ENCODE measurements at regions not wholly inside any gene's neighbourhood (a gene's known extent, or its start where the extent isn't known, plus 50 kb on each side); places are given as distances from the start of the nearest gene placed in this dataset.

DNA sequence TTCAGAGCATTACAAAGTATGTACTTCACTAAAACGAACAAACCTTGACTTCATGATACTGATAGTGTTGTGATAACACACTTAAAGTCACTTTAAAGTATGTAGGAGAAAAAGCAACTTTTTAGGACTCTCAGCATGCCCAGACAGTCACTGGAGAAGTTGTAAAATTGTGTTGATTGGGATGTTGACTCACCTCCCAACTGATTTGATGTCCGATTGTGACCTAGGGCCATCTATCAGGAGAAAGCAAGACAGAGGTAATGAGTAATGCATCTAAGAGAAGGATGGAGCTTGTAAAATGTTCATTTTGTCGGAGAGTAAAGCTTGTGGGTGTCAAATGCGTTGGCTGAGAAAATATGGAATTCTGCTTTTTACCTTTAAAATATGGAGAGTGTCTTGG is 135.4 kb upstream of the SEMA3D start:
- no peak overlapping the region for H3K9ac ChIP-seq
- no peaks in the 10 kb centered on the region for H3K4me1 ChIP-seq (ENCODE audit: low read depth, poor library complexity, severe bottlenecking)
- no peaks in the 10 kb centered on the region for H3K27me3 ChIP-seq (ENCODE audit: insufficient read depth, low read depth)
- no peak overlapping the region for H3K4me2 ChIP-seq
- H3K27ac ChIP-seq: no peak overlapping the region
- H3K36me3 ChIP-seq (ENCODE audit: insufficient read depth): no peaks in the 10 kb centered on the region
- H3K4me3 ChIP-seq (IDR thresholded peaks at IDR 0.05; ENCODE audit: insufficient read depth, low read depth, low read length): no peak overlapping the region
- TF ChIP-seq, protein P1, sequence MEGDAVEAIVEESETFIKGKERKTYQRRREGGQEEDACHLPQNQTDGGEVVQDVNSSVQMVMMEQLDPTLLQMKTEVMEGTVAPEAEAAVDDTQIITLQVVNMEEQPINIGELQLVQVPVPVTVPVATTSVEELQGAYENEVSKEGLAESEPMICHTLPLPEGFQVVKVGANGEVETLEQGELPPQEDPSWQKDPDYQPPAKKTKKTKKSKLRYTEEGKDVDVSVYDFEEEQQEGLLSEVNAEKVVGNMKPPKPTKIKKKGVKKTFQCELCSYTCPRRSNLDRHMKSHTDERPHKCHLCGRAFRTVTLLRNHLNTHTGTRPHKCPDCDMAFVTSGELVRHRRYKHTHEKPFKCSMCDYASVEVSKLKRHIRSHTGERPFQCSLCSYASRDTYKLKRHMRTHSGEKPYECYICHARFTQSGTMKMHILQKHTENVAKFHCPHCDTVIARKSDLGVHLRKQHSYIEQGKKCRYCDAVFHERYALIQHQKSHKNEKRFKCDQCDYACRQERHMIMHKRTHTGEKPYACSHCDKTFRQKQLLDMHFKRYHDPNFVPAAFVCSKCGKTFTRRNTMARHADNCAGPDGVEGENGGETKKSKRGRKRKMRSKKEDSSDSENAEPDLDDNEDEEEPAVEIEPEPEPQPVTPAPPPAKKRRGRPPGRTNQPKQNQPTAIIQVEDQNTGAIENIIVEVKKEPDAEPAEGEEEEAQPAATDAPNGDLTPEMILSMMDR (conservative IDR thresholded peaks at IDR 0.05; ENCODE audit: low read depth, low read length): no peak
- no peak overlapping the region for H2AFZ ChIP-seq (ENCODE audit: low read depth)
- no peaks in the 10 kb centered on the region for H4K20me1 ChIP-seq (ENCODE audit: insufficient read depth)
- H3K79me2 ChIP-seq (ENCODE audit: insufficient read depth, low read depth): no peaks in the 10 kb centered on the region

DNA sequence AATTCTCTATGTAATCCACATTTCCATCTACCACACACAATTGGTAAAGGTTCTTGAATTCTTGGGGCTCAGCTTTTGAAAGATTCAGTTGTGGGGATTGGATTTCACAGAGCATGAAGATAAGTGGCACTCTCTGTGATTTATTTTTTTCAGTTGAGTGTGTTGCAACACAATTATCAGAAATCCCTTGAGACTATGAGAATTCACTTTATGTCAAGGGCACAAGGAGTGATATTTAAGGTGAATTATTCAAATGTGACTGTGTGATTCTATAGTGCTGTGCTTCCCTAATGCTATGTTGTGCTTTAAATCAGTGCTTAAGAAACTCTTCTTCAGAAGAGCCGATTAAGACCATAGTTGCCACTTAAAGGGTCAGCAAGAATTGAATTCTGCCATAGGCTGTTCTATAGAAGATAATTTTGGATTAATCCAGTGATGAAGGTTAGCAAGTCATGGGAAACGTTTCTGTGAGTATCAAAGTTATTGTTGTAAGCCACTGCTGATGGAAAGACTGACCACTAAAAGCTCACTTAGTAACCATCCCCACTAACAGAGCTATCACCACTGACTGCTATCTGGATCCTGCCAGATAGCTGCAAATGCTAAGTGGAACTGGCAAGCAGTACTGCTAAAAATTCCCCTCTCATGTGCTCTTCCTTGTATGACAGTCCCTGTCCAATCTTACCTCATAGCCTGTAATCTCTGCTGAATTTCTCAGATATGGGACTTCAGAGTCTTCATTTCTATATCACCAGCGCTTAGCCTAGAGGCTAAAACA is 134.0 kb upstream of the SEMA3D start:
- Histone ChIP-seq H3K4me3 (IDR thresholded peaks at IDR 0.05; ENCODE audit: insufficient read depth, low read depth, low read length) (no peak overlapping the region), H3K79me2 (ENCODE audit: insufficient read depth, low read depth) (no peaks in the 10 kb centered on the region), H3K36me3 (ENCODE audit: insufficient read depth) (no peaks in the 10 kb centered on the region), H2AFZ (ENCODE audit: low read depth) (no peak overlapping the region), H3K27me3 (ENCODE audit: insufficient read depth, low read depth) (no peaks in the 10 kb centered on the region), H3K4me1 (ENCODE audit: low read depth, poor library complexity, severe bottlenecking) (no peaks in the 10 kb centered on the region), H4K20me1 (ENCODE audit: insufficient read depth) (no peaks in the 10 kb centered on the region), H3K9ac (no peak overlapping the region), H3K4me2 (no peak overlapping the region), H3K27ac (no peak overlapping the region)
- TF ChIP-seq, protein P1 (conservative IDR thresholded peaks at IDR 0.05; ENCODE audit: low read depth, low read length): no peak

DNA sequence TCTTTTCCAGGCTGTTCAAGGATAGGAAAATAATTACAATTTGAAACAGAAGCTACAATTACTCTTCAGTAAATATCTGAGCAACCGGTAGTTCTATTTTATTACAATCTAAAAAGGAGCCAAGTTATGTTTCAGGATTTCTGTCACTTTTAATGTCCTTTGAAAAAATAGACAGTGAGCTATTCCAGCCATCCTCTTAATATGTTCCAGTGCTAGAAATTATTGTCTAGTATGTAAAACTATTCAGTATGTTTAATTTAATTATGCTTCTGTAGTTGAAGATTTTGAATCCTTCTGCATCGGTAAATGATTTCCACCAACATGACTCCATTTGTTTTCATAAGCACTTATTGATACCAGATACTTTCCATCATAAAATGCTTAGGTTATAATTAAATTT is 129.6 kb upstream of the SEMA3D start:
- no peak overlapping the region for H3K4me3 ChIP-seq (IDR thresholded peaks at IDR 0.05; ENCODE audit: insufficient read depth, low read depth, low read length)
- H3K4me1 ChIP-seq (ENCODE audit: low read depth, poor library complexity, severe bottlenecking): no peaks in the 10 kb centered on the region
- H3K9ac ChIP-seq: no peak overlapping the region
- no peak overlapping the region for H3K4me2 ChIP-seq
- no peaks in the 10 kb centered on the region for H3K79me2 ChIP-seq (ENCODE audit: insufficient read depth, low read depth)
- H3K27me3 ChIP-seq (ENCODE audit: insufficient read depth, low read depth): no peaks in the 10 kb centered on the region
- H4K20me1 ChIP-seq (ENCODE audit: insufficient read depth): no peaks in the 10 kb centered on the region
- TF ChIP-seq, protein P1 (conservative IDR thresholded peaks at IDR 0.05; ENCODE audit: low read depth, low read length): no peak
- H3K36me3 ChIP-seq (ENCODE audit: insufficient read depth): no peaks in the 10 kb centered on the region
- no peak overlapping the region for H2AFZ ChIP-seq (ENCODE audit: low read depth)
- no peak overlapping the region for H3K27ac ChIP-seq

DNA sequence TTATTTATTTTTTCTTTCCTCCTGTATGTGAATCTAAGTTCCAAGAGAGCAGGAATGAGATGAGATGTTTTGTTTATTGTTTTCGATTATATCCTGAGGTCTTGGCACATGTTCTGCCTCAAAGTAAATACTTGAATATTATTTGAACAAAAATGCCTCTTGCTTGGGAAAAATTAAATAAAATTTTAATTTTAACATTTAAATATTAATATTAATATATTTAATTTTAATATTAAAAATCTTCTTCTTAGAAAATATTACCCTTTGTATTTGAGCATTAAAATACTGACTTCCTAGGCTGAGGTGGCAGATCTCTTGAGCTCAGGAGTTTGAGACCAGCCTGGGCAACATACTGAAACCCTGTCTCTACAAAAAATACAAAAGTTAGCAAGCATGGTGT is 123.4 kb upstream of the SEMA3D start:
- Histone ChIP-seq H3K79me2 (ENCODE audit: insufficient read depth, low read depth) (no peaks in the 10 kb centered on the region), H3K27me3 (ENCODE audit: insufficient read depth, low read depth) (no peaks in the 10 kb centered on the region), H3K4me3 (IDR thresholded peaks at IDR 0.05; ENCODE audit: insufficient read depth, low read depth, low read length) (no peak overlapping the region), H3K36me3 (ENCODE audit: insufficient read depth) (no peaks in the 10 kb centered on the region), H2AFZ (ENCODE audit: low read depth) (no peak overlapping the region), H3K9ac (no peak overlapping the region), H3K4me2 (no peak overlapping the region), H4K20me1 (ENCODE audit: insufficient read depth) (no peaks in the 10 kb centered on the region), H3K27ac (no peak overlapping the region), H3K4me1 (ENCODE audit: low read depth, poor library complexity, severe bottlenecking) (no peaks in the 10 kb centered on the region)
- TF ChIP-seq, protein P1 (conservative IDR thresholded peaks at IDR 0.05; ENCODE audit: low read depth, low read length): no peak
